Esophagus muscularis mucosa (tissue), 3 donors: ENCODE measurements at regions not wholly inside any gene's neighbourhood (a gene's known extent, or its start where the extent isn't known, plus 50 kb on each side); places are given as distances from the start of the nearest gene placed in this dataset.

ENCODE experiments used
- POLR2A ChIP-seq: fragments of 450-650 bp; IDR thresholded peaks from one replicate; pipeline ENCODE4 v1.6.1; 2017; ENCODE audit warnings: antibody characterized with exemption, moderate library complexity, mild to moderate bottlenecking, low read depth
- TF ChIP-seq, protein P1 (sequence below), 3 experiments: fragments of 200-600 bp in 2 of 3; fragments of 450-650 bp in 1 of 3; sonication (generic) in 2 of 3; IDR thresholded peaks; one replicate each; pipeline ENCODE4 v1.5.1; 2017 to 2019; ENCODE audit warnings: antibody characterized with exemption in 3 of 3, mild to moderate bottlenecking in 2 of 3, moderate library complexity in 1 of 3

DNA sequence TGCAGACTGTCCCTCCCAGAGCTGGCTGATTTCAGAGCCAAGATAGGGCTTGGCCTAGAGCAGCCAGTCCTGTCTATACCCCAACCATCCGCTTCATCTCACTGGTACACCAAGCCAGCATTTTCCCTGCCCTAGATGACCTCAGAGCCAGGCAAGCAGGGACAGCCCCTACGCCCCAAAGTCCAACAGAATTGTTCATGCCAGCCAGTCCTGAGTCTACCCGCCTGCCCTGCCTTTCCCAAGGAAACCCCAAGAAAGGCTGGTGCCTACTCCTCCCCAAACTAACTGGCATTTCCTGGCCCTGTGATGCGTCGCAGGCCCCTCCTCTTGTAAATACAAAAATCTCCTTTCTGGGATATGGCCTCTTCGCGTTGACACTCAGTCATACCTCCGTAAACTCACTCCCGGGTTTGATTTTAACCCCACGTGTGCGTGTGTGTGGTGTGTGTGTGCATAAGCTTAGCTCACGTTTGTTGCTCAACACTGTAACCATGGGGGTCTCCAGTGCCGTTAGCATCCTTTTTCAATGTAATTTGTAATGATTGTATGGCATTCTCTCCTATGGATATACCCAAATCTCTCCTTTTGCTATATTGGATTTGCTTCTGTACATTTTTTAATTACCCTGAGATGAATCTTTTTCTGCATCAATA, 75.3 kb downstream of the SIK1 start:
- TF ChIP-seq, protein P1, sequence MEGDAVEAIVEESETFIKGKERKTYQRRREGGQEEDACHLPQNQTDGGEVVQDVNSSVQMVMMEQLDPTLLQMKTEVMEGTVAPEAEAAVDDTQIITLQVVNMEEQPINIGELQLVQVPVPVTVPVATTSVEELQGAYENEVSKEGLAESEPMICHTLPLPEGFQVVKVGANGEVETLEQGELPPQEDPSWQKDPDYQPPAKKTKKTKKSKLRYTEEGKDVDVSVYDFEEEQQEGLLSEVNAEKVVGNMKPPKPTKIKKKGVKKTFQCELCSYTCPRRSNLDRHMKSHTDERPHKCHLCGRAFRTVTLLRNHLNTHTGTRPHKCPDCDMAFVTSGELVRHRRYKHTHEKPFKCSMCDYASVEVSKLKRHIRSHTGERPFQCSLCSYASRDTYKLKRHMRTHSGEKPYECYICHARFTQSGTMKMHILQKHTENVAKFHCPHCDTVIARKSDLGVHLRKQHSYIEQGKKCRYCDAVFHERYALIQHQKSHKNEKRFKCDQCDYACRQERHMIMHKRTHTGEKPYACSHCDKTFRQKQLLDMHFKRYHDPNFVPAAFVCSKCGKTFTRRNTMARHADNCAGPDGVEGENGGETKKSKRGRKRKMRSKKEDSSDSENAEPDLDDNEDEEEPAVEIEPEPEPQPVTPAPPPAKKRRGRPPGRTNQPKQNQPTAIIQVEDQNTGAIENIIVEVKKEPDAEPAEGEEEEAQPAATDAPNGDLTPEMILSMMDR (IDR thresholded peaks at IDR 0.05), result no peak
- no peak for TF ChIP-seq POLR2A
